ENCODE measurements at regions not wholly inside any gene's neighbourhood (a gene's known extent, or its start where the extent isn't known, plus 50 kb on each side); places are given as distances from the start of the nearest gene placed in this dataset.

GRCh38 chr5:15079566-15079965 lies 208.0 kb upstream of the ANKH start:
- TF ChIP-seq CTCF (IDR thresholded peaks at IDR 0.05) = no peak

GRCh38 chr5:15074651-15075050 lies 203.1 kb upstream of the ANKH start:
- TF ChIP-seq CTCF (IDR thresholded peaks at IDR 0.05) = no peak

GRCh38 chr5:15073453-15073852 lies 201.9 kb upstream of the ANKH start:
- no peak for TF ChIP-seq CTCF (IDR thresholded peaks at IDR 0.05)

GRCh38 chr5:15070907-15071306 lies 199.3 kb upstream of the ANKH start:
- TF ChIP-seq CTCF (IDR thresholded peaks at IDR 0.05) = no peak

- no peak for TF ChIP-seq CTCF (IDR thresholded peaks at IDR 0.05)
Observed at GRCh38 chr5:15069407-15069905, 197.9 kb upstream of the ANKH start.

- TF ChIP-seq CTCF (IDR thresholded peaks at IDR 0.05) = no peak
Observed at GRCh38 chr5:15065091-15065490, 193.5 kb upstream of the ANKH start.

- TF ChIP-seq CTCF (IDR thresholded peaks at IDR 0.05) = no peak
Observed at GRCh38 chr5:15064396-15064795, 192.8 kb upstream of the ANKH start.

GRCh38 chr5:15056988-15057592 lies 185.5 kb upstream of the ANKH start:
- no peak for TF ChIP-seq CTCF (IDR thresholded peaks at IDR 0.05)

Measured in LNCAP (cell line).